ENCODE measurements at regions not wholly inside any gene's neighbourhood (a gene's known extent, or its start where the extent isn't known, plus 50 kb on each side); places are given as distances from the start of the nearest gene placed in this dataset.
"Not testable (repeated sequence)": the region's sequence is repeated elsewhere in the genome, so short reads cannot be mapped to it uniquely, and the experiment has no call there.

DNA sequence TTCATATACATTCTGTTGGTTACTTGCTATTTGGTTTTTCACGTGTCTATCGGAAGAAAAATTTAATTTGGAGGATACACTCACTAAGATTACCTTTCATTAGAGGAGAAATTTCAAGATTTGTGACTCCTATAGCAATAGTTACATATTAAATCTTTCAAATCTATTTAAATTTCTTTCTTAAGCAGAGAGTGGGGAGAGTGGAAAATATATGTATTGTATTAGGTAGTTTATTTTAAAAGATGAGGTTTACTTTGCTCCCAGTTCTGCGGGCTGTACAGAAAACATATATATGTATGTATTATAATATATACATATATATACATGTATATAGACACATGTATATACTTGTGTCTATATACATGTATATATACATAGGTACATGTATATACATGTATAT lies 402.3 kb upstream of the MIR17HG start:
- not testable (repeated sequence) for H3K36me3 Mint-ChIP-seq (ENCODE audit: low read depth); H3K27ac Mint-ChIP-seq; H3K4me1 Mint-ChIP-seq; H3K4me3 Mint-ChIP-seq; H3K9me3 ChIP-seq (ENCODE audit: control insufficient read depth, low read length, poor library complexity, severe bottlenecking); DNase-seq; H3K27me3 Mint-ChIP-seq; ATAC-seq

DNA sequence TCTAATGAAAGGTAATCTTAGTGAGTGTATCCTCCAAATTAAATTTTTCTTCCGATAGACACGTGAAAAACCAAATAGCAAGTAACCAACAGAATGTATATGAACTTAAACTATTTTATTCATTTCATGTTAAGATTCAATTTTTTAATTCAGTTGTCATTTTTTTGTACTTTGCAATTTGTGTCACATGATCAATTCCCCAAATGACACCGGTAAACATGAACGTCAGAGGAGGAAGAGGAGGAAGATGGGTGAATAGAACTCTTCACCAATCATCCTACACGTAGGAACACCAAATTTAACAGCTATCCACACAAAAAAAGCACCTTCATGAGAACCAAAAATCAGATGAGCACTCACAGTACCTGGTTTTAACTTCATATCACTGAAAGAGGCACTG lies 401.4 kb upstream of the MIR17HG start:
- not testable (repeated sequence) for H3K4me1 Mint-ChIP-seq; H3K27me3 Mint-ChIP-seq; DNase-seq; H3K4me3 Mint-ChIP-seq; H3K36me3 Mint-ChIP-seq (ENCODE audit: low read depth); H3K9me3 ChIP-seq (ENCODE audit: control insufficient read depth, low read length, poor library complexity, severe bottlenecking); H3K27ac Mint-ChIP-seq; ATAC-seq

DNA sequence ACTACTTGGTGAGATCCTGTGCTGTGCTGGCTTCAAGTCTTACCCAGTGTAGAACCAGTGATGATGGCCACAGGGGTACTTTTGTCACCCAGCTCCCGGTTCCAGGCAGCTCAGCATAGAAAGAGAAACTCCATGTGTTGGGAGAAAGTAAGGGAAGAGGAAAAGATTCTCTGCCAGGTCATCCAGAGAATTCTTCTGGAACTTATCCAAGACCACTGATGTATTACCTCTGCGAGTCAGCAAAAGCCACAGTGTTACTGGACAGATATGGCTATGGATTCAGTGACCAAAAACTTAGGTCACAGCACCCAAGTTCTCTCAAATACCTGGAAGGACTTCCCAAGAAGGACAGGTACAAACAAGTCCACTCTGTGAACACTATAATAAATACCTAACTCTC lies 399.5 kb upstream of the MIR17HG start:
- no peaks in the 10 kb centered on the region for H3K4me1 Mint-ChIP-seq
- no peaks in the 10 kb centered on the region for H3K27me3 Mint-ChIP-seq
- no peak for ATAC-seq
- no peaks in the 10 kb centered on the region for H3K36me3 Mint-ChIP-seq (ENCODE audit: low read depth)
- H3K9me3 ChIP-seq (ENCODE audit: control insufficient read depth, low read length, poor library complexity, severe bottlenecking), result no peaks in the 10 kb centered on the region
- no peak overlapping the region for H3K27ac Mint-ChIP-seq
- no peak overlapping the region for H3K4me3 Mint-ChIP-seq
- no peak for DNase-seq

DNA sequence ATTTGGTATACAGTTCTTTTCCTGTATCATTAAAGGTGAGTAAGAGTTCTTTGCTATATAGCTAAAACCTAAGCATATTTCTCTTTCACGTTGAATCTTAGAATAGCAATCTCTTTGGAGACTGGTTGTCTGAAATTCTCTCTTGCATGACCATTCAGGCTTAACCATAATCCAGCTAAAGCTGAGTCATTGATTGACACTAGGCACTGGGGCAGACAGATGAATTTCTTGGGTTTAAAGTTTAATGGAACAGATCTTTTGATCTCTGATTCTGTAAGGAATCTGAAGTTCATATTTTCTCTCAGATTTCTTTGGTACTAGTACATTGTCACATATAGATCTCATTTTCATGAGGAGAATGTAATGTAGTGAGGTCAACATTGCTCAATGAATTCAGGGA lies 397.3 kb upstream of the MIR17HG start:
- no peaks in the 10 kb centered on the region for H3K27me3 Mint-ChIP-seq
- H3K4me1 Mint-ChIP-seq, result no peaks in the 10 kb centered on the region
- no peaks in the 10 kb centered on the region for H3K36me3 Mint-ChIP-seq (ENCODE audit: low read depth)
- H3K4me3 Mint-ChIP-seq, result no peak overlapping the region
- ATAC-seq, result no peak
- no peaks in the 10 kb centered on the region for H3K9me3 ChIP-seq (ENCODE audit: control insufficient read depth, low read length, poor library complexity, severe bottlenecking)
- no peak for DNase-seq
- no peak overlapping the region for H3K27ac Mint-ChIP-seq

DNA sequence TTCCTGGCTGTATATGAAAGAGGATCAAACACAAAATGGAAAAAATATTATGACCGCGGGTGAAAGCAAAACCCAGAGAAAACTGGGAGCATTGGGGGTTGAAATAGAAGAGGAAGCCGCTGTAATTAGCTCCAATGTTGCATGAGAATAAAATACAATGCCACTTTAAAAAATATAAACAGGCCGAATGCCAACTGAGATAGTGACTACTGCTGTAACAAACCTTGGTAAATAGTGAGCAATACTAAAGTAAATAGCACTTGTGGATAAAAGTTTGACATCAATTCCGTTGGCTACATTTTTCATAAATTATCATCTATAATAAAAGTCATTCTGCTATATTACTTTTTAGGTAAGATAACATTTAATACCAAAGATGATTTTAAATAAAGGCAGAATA lies 395.8 kb upstream of the MIR17HG start:
- H3K9me3 ChIP-seq (ENCODE audit: control insufficient read depth, low read length, poor library complexity, severe bottlenecking), result no peaks in the 10 kb centered on the region
- H3K27me3 Mint-ChIP-seq, result no peaks in the 10 kb centered on the region
- ATAC-seq (no peak), DNase-seq (no peak)
- no peaks in the 10 kb centered on the region for H3K4me1 Mint-ChIP-seq
- H3K27ac Mint-ChIP-seq, result no peak overlapping the region
- H3K36me3 Mint-ChIP-seq (ENCODE audit: low read depth), result no peaks in the 10 kb centered on the region
- H3K4me3 Mint-ChIP-seq, result no peak overlapping the region

DNA sequence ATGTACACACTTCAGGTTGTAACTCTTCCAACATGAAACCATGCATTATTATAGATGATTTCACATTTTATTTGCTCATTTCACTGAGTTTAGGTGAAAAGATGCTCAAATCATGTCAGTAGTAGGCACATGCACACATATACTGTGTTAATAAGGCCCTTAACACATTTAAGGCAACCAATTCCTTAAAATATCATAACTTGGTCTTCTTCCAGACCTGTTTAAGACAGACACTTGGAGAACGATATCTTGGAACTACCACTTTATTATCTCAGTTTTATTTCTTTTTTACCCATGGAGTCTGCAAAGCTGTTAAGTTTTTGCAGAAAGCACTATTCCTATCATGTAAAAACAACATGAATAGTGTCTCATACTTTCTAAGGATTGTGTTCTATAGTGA lies 395.2 kb upstream of the MIR17HG start:
- H3K9me3 ChIP-seq (ENCODE audit: control insufficient read depth, low read length, poor library complexity, severe bottlenecking), result no peaks in the 10 kb centered on the region
- Mint-ChIP-seq H3K27me3 (no peaks in the 10 kb centered on the region), H3K36me3 (ENCODE audit: low read depth) (no peaks in the 10 kb centered on the region), H3K27ac (no peak overlapping the region), H3K4me3 (no peak overlapping the region), H3K4me1 (no peaks in the 10 kb centered on the region)
- DNase-seq, result no peak
- no peak for ATAC-seq

DNA sequence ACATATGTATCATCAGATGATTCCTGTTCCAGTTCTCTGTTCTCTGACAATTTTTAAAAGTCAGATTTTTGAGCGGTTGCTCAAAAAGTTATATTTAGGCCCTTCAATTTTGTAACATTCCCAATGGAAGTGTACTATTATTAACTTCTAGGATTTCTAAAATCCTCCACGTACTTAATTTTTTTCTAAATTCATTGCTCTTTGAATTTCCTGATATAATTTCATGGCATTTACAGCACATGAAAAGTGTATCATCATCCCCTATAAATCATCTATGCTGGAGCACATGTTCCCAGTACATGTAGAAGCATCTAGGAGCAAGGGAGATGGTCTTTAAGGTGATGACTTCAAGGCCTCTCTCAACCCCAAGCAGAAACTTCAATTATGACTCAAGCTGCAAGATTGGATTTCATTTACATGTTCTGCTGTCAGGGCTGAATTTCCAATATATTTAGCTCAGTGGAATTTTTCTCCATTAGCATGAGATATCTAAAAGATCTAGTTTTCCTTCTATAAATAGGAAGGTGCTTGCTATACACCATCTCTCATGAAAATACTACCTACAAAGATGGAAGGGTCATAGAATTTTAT lies 392.8 kb upstream of the MIR17HG start:
- Mint-ChIP-seq H3K27ac (no peak overlapping the region), H3K4me3 (no peak overlapping the region), H3K4me1 (no peaks in the 10 kb centered on the region), H3K36me3 (ENCODE audit: low read depth) (no peaks in the 10 kb centered on the region), H3K27me3 (no peaks in the 10 kb centered on the region)
- no peaks in the 10 kb centered on the region for H3K9me3 ChIP-seq (ENCODE audit: control insufficient read depth, low read length, poor library complexity, severe bottlenecking)
- no peak for DNase-seq
- ATAC-seq, result no peak

DNA sequence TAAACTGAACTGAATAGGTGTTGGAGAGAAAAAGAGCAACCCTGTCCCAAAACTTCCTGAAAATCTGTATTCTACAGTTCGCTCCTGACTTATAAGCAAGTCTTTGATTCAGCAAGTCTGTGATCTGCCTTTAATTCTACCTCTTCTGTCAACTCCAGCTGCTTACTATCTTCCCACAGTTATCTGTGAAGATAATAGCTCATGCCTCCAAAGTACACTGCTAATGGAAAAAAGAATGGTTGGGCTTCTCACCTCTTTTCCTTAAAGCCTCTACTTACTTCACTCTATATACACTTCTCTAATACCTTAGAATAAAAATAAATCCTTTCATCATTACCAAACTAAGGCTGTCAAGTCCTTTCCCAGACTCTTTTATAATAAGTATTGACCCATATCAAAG lies 391.5 kb upstream of the MIR17HG start:
- no peak overlapping the region for H3K27ac Mint-ChIP-seq
- ATAC-seq (no peak), DNase-seq (no peak)
- no peaks in the 10 kb centered on the region for H3K27me3 Mint-ChIP-seq
- H3K9me3 ChIP-seq (ENCODE audit: control insufficient read depth, low read length, poor library complexity, severe bottlenecking), result no peaks in the 10 kb centered on the region
- H3K4me3 Mint-ChIP-seq, result no peak overlapping the region
- no peaks in the 10 kb centered on the region for H3K4me1 Mint-ChIP-seq
- no peaks in the 10 kb centered on the region for H3K36me3 Mint-ChIP-seq (ENCODE audit: low read depth)

DNA sequence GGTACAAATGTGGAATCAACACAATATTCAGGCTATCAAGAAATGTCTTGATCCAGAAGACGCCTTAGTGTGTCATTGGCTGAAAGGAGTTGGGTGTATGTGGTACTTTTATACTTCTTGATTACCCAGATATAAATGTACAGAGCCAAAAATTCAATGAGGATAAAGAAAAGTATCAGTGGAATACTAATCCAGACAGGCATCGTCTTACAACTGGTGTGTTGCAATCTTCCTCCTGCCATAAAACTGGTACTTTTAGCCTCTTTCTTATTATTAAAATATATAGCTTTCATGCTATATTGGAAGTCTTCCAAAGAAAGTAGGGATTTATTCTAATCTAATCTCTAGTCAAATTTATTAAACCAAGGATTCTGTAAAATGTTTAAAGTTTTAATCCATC lies 388.6 kb upstream of the MIR17HG start:
- no peaks in the 10 kb centered on the region for H3K36me3 Mint-ChIP-seq (ENCODE audit: low read depth)
- no peaks in the 10 kb centered on the region for H3K9me3 ChIP-seq (ENCODE audit: control insufficient read depth, low read length, poor library complexity, severe bottlenecking)
- no peaks in the 10 kb centered on the region for H3K27me3 Mint-ChIP-seq
- DNase-seq (no peak), ATAC-seq (no peak)
- no peak overlapping the region for H3K4me3 Mint-ChIP-seq
- H3K27ac Mint-ChIP-seq, result no peak overlapping the region
- no peaks in the 10 kb centered on the region for H3K4me1 Mint-ChIP-seq

DNA sequence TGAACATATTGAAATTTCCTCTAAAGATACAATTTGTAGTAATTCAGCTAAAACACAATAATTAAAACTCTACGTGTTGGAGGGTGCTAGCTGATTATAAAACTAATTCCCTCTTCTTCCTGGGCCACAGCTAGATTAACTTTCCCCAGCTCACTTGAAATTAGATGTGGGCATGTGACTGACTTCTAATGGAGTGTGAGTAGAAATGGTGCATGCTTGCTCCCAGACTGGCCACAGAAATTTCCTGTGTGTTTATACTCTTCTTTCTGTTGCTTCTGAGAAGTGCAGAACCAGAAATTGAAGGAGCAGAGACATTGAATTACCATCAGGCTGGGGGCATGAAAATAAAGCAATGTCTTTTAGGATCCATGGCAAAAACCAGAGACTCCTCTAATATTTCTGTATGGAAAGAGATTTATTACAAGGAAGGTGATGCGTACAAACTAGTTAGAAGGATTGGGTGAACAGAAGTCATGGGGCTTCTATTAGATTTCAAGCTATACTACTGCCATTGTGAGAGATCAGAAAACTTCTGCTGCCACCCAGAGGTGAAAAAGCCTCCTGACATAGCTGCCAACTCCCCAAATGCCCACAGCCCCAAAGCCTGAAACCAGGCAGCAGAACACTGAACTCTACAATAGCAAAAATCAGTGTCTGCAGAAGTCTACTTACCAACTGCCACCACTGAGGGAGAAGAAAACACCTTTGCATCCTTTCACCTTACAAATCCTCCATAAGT lies 379.2 kb upstream of the MIR17HG start:
- no peak for DNase-seq

DNA sequence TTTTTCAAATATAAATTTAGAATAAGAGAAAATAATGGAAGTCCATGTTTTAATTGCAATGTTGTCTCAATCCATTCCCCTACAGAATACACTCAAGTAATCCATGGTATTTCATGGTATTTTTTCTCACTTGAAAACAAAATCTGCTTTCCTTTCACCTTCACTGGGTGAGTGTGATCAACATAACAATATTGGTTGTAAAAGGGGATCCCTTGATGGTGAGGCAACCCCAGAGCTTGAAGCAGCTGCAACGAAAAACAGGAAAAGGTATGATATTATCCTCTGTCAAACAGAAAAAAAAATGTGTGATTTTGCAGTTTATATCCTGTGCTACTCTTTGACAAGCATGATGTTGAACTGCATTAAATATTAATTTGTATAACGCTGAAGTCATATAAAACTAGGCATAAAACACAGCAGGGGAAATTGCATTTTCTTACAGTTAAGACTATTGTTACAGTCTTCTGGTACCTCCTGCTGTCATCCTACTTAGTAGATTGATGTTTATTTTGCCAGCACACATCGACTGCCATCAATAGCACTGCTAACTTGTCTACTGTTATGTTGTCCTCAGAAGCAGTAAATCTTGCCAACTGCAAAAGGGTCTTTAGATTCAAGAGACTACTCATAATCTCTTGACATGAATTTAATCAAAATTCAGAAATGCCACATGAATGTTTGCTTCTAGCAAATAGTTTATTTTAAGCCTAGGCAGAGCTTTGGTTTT lies 373.1 kb upstream of the MIR17HG start:
- H3K36me3 Mint-ChIP-seq (ENCODE audit: low read depth), result no peaks in the 10 kb centered on the region
- no peak for DNase-seq
- H3K27ac Mint-ChIP-seq, result no peak overlapping the region
- no peaks in the 10 kb centered on the region for H3K27me3 Mint-ChIP-seq
- no peaks in the 10 kb centered on the region for H3K9me3 ChIP-seq (ENCODE audit: control insufficient read depth, low read length, poor library complexity, severe bottlenecking)
- no peak overlapping the region for H3K4me3 Mint-ChIP-seq
- no peak for ATAC-seq
- H3K4me1 Mint-ChIP-seq, result no peaks in the 10 kb centered on the region

More for the DNA sequence above, 379.2 kb upstream of the MIR17HG start:
- no peaks in the 10 kb centered on the region for H3K36me3 Mint-ChIP-seq (ENCODE audit: low read depth)
- no peaks in the 10 kb centered on the region for H3K4me1 Mint-ChIP-seq
- no peaks in the 10 kb centered on the region for H3K27me3 Mint-ChIP-seq
- ATAC-seq, result no peak
- no peak overlapping the region for H3K4me3 Mint-ChIP-seq
- no peak overlapping the region for H3K27ac Mint-ChIP-seq
- no peaks in the 10 kb centered on the region for H3K9me3 ChIP-seq (ENCODE audit: control insufficient read depth, low read length, poor library complexity, severe bottlenecking)

DNA sequence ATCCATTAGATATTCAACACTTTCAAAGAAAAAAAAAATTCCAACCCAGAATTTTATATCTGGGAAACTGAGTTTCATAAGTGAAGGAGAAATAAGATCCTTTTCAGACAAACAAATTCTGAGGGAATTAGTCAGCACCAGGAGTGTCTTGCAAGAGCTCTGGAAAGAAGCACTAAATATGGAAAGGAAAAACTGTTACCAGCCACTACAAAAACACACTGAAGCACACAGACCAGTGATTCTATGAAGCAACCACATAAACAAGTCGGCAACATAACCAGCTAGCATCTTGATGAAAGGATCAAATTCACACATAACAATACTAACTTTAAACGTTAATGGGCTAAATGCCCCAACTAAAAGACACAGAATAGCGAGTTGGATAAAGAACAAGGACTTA lies 368.4 kb upstream of the MIR17HG start:
- ATAC-seq, result no peak
- no peaks in the 10 kb centered on the region for H3K4me1 Mint-ChIP-seq
- no peaks in the 10 kb centered on the region for H3K36me3 Mint-ChIP-seq (ENCODE audit: low read depth)
- no peak overlapping the region for H3K27ac Mint-ChIP-seq
- H3K4me3 Mint-ChIP-seq, result no peak overlapping the region
- H3K27me3 Mint-ChIP-seq, result no peaks in the 10 kb centered on the region
- no peak for DNase-seq
- H3K9me3 ChIP-seq (ENCODE audit: control insufficient read depth, low read length, poor library complexity, severe bottlenecking), result no peaks in the 10 kb centered on the region

DNA sequence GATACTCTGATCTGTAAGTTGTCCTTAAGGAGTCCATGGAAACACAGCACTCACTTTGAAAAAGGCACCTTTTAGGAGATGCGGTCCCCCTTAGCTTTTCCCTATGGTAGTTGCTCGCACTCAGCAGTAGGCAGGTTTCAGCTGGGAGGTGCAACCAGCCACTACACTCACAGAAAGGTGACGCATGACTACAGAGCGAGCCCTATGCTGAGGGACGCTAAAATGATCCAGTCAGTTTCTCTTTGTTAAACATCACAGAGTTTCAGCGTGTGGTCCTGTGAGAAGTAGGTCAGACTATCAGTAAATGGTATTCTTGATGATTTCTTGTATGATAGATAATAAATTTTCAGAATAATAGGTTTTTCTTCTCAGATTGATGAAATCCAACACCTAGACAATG lies 362.7 kb upstream of the MIR17HG start:
- Mint-ChIP-seq H3K27me3 (no peaks in the 10 kb centered on the region), H3K4me3 (no peak overlapping the region), H3K27ac (no peak overlapping the region), H3K36me3 (ENCODE audit: low read depth) (no peaks in the 10 kb centered on the region), H3K4me1 (no peaks in the 10 kb centered on the region)
- H3K9me3 ChIP-seq (ENCODE audit: control insufficient read depth, low read length, poor library complexity, severe bottlenecking), result no peaks in the 10 kb centered on the region
- ATAC-seq (no peak), DNase-seq (no peak)

DNA sequence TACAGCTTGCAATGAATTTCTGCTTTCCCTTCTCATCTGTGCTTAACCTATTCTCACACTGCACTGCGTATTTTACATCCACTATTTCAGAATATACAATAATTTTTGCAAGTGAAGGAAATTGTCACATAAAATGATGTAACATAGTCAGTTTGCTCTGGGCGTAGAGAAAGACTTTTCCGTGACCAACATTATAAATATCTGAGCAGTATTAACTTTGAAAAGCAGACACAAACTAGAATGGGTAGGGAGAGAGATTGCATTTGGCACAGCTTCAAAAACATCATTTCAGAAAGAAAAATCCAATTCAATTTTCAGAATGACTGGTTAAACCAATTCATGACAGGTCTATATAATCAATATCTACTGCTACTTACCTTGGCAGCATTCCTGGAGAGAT lies 352.5 kb upstream of the MIR17HG start:
- no peak overlapping the region for H3K4me3 Mint-ChIP-seq
- DNase-seq (no peak), ATAC-seq (no peak)
- no peaks in the 10 kb centered on the region for H3K36me3 Mint-ChIP-seq (ENCODE audit: low read depth)
- no peak overlapping the region for H3K27ac Mint-ChIP-seq
- H3K4me1 Mint-ChIP-seq, result no peaks in the 10 kb centered on the region
- no peaks in the 10 kb centered on the region for H3K9me3 ChIP-seq (ENCODE audit: control insufficient read depth, low read length, poor library complexity, severe bottlenecking)
- no peaks in the 10 kb centered on the region for H3K27me3 Mint-ChIP-seq

Data from T-helper 17 cell (primary cell).